H9 (cell line): ENCODE measurements at regions not wholly inside any gene's neighbourhood (a gene's known extent, or its start where the extent isn't known, plus 50 kb on each side); places are given as distances from the start of the nearest gene placed in this dataset.

Source experiments
- DNase-seq: peaks from one replicate; pipeline ENCODE4 v3.0.0-alpha.2; 2017
- H2AFZ ChIP-seq: one replicate; pipeline ENCODE4 v1.6.1; 2013; ENCODE audit warnings: mild to moderate bottlenecking, low read length, control low read depth, moderate library complexity
- H2AK5ac ChIP-seq: 2 replicates; pipeline ENCODE4 v1.6.1; 2013; ENCODE audit warnings: low read length, control low read depth, mixed read lengths; ENCODE audit not compliant: insufficient read length
- H2BK120ac ChIP-seq: one replicate; pipeline ENCODE4 v1.6.1; 2013; ENCODE audit warnings: low read depth, mild to moderate bottlenecking, low read length, control low read depth, inconsistent platforms; ENCODE audit not compliant: poor library complexity, severe bottlenecking
- H2BK12ac ChIP-seq: 2 replicates; pipeline ENCODE4 v1.6.1; 2013; ENCODE audit warnings: low read length, control low read depth, mixed read lengths, low read depth; ENCODE audit not compliant: insufficient read length
- H2BK15ac ChIP-seq: 2 replicates; pipeline ENCODE4 v1.6.1; 2013; ENCODE audit warnings: low read depth, low read length, control low read depth
- H2BK20ac ChIP-seq: one replicate; pipeline ENCODE4 v1.6.1; 2013; ENCODE audit warnings: low read depth, mild to moderate bottlenecking, low read length, control low read depth, inconsistent platforms; ENCODE audit not compliant: poor library complexity, severe bottlenecking
- H2BK5ac ChIP-seq: 2 replicates; pipeline ENCODE4 v1.6.1; 2013; ENCODE audit warnings: low read length, control low read depth, mixed read lengths; ENCODE audit not compliant: insufficient read length
- H3K14ac ChIP-seq: 2 replicates; pipeline ENCODE4 v1.6.1; 2013; ENCODE audit warnings: low read length, control low read depth; ENCODE audit not compliant: insufficient read depth
- H3K18ac ChIP-seq: 2 replicates; pipeline ENCODE4 v1.6.1; 2013; ENCODE audit warnings: low read depth, mild to moderate bottlenecking, mixed read lengths, low read length, control low read depth; ENCODE audit not compliant: insufficient read length
- H3K23ac ChIP-seq: 2 replicates; pipeline ENCODE4 v1.6.1; 2013; ENCODE audit warnings: low read length, control low read depth, mixed read lengths, low read depth; ENCODE audit not compliant: insufficient read length
- H3K23me2 ChIP-seq: 2 replicates; pipeline ENCODE4 v1.6.1; 2013; ENCODE audit warnings: low read depth, mild to moderate bottlenecking, mixed read lengths, low read length, control low read depth; ENCODE audit not compliant: insufficient read length, poor library complexity, severe bottlenecking
- H3K27ac ChIP-seq: 2 replicates; pipeline ENCODE4 v1.5.1; 2013; ENCODE audit warnings: low read length, control low read depth, mixed read lengths, low read depth; ENCODE audit not compliant: insufficient read length
- H3K27me3 ChIP-seq: 2 replicates; pipeline ENCODE4 v1.6.1; 2013; ENCODE audit warnings: low read length, control low read depth, inconsistent platforms; ENCODE audit not compliant: insufficient read depth
- H3K4ac ChIP-seq: 2 replicates; pipeline ENCODE4 v1.6.1; 2013; ENCODE audit warnings: low read depth, mild to moderate bottlenecking, control low read depth, inconsistent platforms, low read length, moderate library complexity
- H3K4me1 ChIP-seq: 2 replicates; pipeline ENCODE4 v1.6.1; 2013; ENCODE audit warnings: low read length, control low read depth, inconsistent platforms; ENCODE audit not compliant: insufficient read depth
- H3K4me2 ChIP-seq: 2 replicates; pipeline ENCODE4 v1.6.1; 2013; ENCODE audit warnings: low read length, control low read depth, mixed read lengths; ENCODE audit not compliant: insufficient read length, insufficient read depth
- H3K56ac ChIP-seq: 2 replicates; pipeline ENCODE4 v1.6.1; 2013; ENCODE audit warnings: low read depth, mild to moderate bottlenecking, mixed read lengths, low read length, control low read depth; ENCODE audit not compliant: insufficient read length
- H3K79me1 ChIP-seq: 2 replicates; pipeline ENCODE4 v1.6.1; 2013; ENCODE audit warnings: low read depth, mild to moderate bottlenecking, moderate library complexity, low read length, control low read depth, inconsistent platforms; ENCODE audit not compliant: insufficient read depth, poor library complexity, severe bottlenecking
- H3K79me2 ChIP-seq: 2 replicates; pipeline ENCODE4 v1.6.1; 2013; ENCODE audit warnings: low read length, control low read depth, inconsistent platforms; ENCODE audit not compliant: insufficient read depth
- H3K9ac ChIP-seq: 2 replicates; pipeline ENCODE4 v1.6.1; 2013; ENCODE audit warnings: low read length, control low read depth, mixed read lengths; ENCODE audit not compliant: insufficient read length; ENCODE audit errors: extremely low read depth
- H3K9me3 ChIP-seq: one replicate; pipeline ENCODE4 v1.6.1; 2013; ENCODE audit warnings: low read depth, low read length, inconsistent platforms; ENCODE audit not compliant: control insufficient read depth
- H3T11ph ChIP-seq: one replicate; pipeline ENCODE4 v1.6.1; 2013; ENCODE audit warnings: mild to moderate bottlenecking, low read length, control low read depth, inconsistent platforms
- H4K20me1 ChIP-seq: one replicate; pipeline ENCODE4 v1.6.1; 2013; ENCODE audit not compliant: control insufficient read depth, insufficient read length, insufficient read depth
- H4K5ac ChIP-seq: 2 replicates; pipeline ENCODE4 v1.6.1; 2013; ENCODE audit warnings: low read depth, mild to moderate bottlenecking, mixed read lengths, low read length, control low read depth; ENCODE audit not compliant: insufficient read length
- H4K8ac ChIP-seq: replicated peaks from 2 replicates; pipeline ENCODE4 v1.6.1; 2013; ENCODE audit warnings: low read length, control low read depth, mixed read lengths, low read depth; ENCODE audit not compliant: insufficient read length
- H4K91ac ChIP-seq: 2 replicates; pipeline ENCODE4 v1.6.1; 2013; ENCODE audit warnings: low read depth, mild to moderate bottlenecking, moderate library complexity, mixed read lengths, low read length, control low read depth; ENCODE audit not compliant: insufficient read length
- H3K27ac Mint-ChIP-seq, 3 experiments: 2 replicates in 2 of 3; 3 replicates in 1 of 3; pipeline ENCODE4 v1.8.0; 2020 to 2021; ENCODE audit warnings: mixed read lengths in 3 of 3, mild to moderate bottlenecking in 1 of 3, moderate library complexity in 1 of 3
- H3K27me3 Mint-ChIP-seq: 2 replicates; pipeline ENCODE4 v1.8.0; 2021; ENCODE audit warnings: low read depth, mild to moderate bottlenecking, moderate library complexity, mixed read lengths
- H3K36me3 Mint-ChIP-seq, 3 experiments: 2 replicates in 2 of 3; 3 replicates in 1 of 3; pipeline ENCODE4 v1.8.0; 2020 to 2021; ENCODE audit warnings: low read depth in 3 of 3, mixed read lengths in 3 of 3; ENCODE audit not compliant: insufficient read depth in 1 of 3
- H3K4me1 Mint-ChIP-seq, 2 experiments: 2 replicates each; pipeline ENCODE4 v1.8.0; 2020; ENCODE audit warnings: mixed read lengths in 2 of 2
- H3K4me3 Mint-ChIP-seq, 2 experiments: 2 replicates in 1 of 2; 3 replicates in 1 of 2; pipeline ENCODE4 v1.8.0; 2020 to 2021; ENCODE audit warnings: mild to moderate bottlenecking in 2 of 2, mixed read lengths in 2 of 2, moderate library complexity in 1 of 2
- H3K9me3 Mint-ChIP-seq, 2 experiments: 2 replicates in 1 of 2; 3 replicates in 1 of 2; pipeline ENCODE4 v1.8.0; 2020; ENCODE audit warnings: mild to moderate bottlenecking in 2 of 2, mixed read lengths in 2 of 2, moderate library complexity in 1 of 2
- WGBS: extraction: QIAGEN DNeasy Blood & Tissue Kit; methylation state at CpG from one replicate; pipeline ENCODE4 v1.1.7; 2013; ENCODE audit warnings: missing lambda C conversion rate, low lambda C conversion rate, mixed read lengths; ENCODE audit not compliant: insufficient read length; ENCODE audit errors: extremely low coverage; 5-methylcytosine and 5-hydroxymethylcytosine counted together
- TF ChIP-seq, protein P1 (sequence below): fragments of 200-600 bp; sonication (generic); conservative IDR thresholded peaks from 3 replicates; pipeline ENCODE4 v1.8.0; 2021; ENCODE audit warnings: antibody characterized with exemption, mild to moderate bottlenecking

DNA sequence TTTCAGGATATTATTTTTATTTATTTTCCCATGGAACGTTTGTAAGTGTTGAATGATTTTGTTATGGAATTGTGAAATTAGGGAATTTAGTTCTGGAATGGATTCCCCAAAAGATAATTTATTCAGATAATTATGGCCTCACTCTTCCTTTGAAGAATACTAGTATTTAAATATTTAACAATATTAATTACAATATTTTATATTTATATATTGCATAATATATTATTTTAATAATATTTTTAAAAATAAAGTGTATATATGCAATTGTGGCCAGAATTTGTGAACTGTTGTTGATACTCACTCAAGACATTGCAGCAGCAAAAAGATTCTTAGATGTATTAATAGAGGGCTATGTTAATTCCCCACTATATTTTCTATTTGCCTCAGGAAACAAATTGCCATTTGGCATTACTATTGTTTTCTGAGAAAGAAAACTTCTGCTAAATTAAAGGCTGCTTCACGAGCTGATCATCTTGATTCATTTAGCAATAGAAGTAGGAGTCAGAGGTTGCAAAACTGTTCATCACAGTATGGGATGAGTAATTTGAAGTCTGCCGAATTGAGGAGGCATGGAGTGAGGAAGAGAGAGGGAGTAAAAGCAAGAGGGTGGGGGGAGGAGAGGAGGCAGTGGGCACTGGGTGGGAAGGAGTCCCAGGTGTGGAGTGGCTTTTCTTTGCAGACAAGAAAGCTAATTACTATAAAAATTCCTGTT is 729.2 kb downstream of the DHX35 start:
- no peak overlapping the region for H3K4me2 ChIP-seq
- H3K27ac Mint-ChIP-seq: no peak overlapping the region
- no CpG with 5 or more reads among the region's 3 CpGs for WGBS

More for the DNA sequence above, 729.2 kb downstream of the DHX35 start:
- Histone ChIP-seq H3K9ac (no peak overlapping the region), H4K8ac (no peak overlapping the region), H3K79me1 (no peaks in the 10 kb centered on the region), H3K27me3 (no peaks in the 10 kb centered on the region), H4K5ac (no peak overlapping the region), H3K23me2 (no peaks in the 10 kb centered on the region), H3K56ac (no peak overlapping the region), H3K27ac (no peak overlapping the region), H2AFZ (no peak overlapping the region), H3K4me1 (no peaks in the 10 kb centered on the region), H3K79me2 (no peaks in the 10 kb centered on the region), H2BK20ac (no peak overlapping the region), H3K18ac (no peak overlapping the region), H4K20me1 (no peaks in the 10 kb centered on the region), H3K14ac (no peak overlapping the region), H3K23ac (no peak overlapping the region), H3K9me3 (no peaks in the 10 kb centered on the region), H2BK15ac (no peak overlapping the region), H2BK5ac (no peak overlapping the region), H3T11ph (no peak overlapping the region), H2AK5ac (no peak overlapping the region), H3K4ac (no peak overlapping the region), H2BK120ac (no peak overlapping the region), H4K91ac (no peak overlapping the region), H2BK12ac (no peak overlapping the region)
- TF ChIP-seq, protein P1, sequence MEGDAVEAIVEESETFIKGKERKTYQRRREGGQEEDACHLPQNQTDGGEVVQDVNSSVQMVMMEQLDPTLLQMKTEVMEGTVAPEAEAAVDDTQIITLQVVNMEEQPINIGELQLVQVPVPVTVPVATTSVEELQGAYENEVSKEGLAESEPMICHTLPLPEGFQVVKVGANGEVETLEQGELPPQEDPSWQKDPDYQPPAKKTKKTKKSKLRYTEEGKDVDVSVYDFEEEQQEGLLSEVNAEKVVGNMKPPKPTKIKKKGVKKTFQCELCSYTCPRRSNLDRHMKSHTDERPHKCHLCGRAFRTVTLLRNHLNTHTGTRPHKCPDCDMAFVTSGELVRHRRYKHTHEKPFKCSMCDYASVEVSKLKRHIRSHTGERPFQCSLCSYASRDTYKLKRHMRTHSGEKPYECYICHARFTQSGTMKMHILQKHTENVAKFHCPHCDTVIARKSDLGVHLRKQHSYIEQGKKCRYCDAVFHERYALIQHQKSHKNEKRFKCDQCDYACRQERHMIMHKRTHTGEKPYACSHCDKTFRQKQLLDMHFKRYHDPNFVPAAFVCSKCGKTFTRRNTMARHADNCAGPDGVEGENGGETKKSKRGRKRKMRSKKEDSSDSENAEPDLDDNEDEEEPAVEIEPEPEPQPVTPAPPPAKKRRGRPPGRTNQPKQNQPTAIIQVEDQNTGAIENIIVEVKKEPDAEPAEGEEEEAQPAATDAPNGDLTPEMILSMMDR: no peak
- no peaks in the 10 kb centered on the region for H3K27me3 Mint-ChIP-seq
- no peaks in the 10 kb centered on the region for H3K4me1 Mint-ChIP-seq
- H3K4me3 Mint-ChIP-seq: no peak overlapping the region
- DNase-seq: no peak
- no peaks in the 10 kb centered on the region for H3K36me3 Mint-ChIP-seq
- H3K9me3 Mint-ChIP-seq: no peaks in the 10 kb centered on the region
